Right lobe of liver (tissue), 6 donors: ENCODE measurements at regions not wholly inside any gene's neighbourhood (a gene's known extent, or its start where the extent isn't known, plus 50 kb on each side); places are given as distances from the start of the nearest gene placed in this dataset.

Experiments
- ATAC-seq, 4 donors: fragments of 200-7000 bp; cut with Tn5 transposase; one replicate each; pipeline ENCODE4 v1.9.1; 2020; ENCODE audit warnings: mild to moderate bottlenecking in 4 of 4, moderate library complexity in 4 of 4
- DNase-seq, 3 donors: peaks; one replicate each; pipeline ENCODE4 v3.0.0-alpha.2; 2020
- H3K27ac ChIP-seq, 3 donors: fragments of 200-600 bp; one replicate each; pipeline ENCODE4 v1.8.0; 2022
- H3K27me3 ChIP-seq, 2 donors: fragments of 200-600 bp; one replicate each; pipeline ENCODE4 v1.8.0; 2022
- H3K36me3 ChIP-seq, 4 donors: fragments of 200-600 bp; sonication (generic) in 1 of 4; one replicate each; pipeline versions ENCODE4 v1.5.1 to v1.8.0; 2017 to 2022; ENCODE audit warnings: control low read depth in 1 of 4
- H3K4me1 ChIP-seq, 4 donors: fragments of 200-600 bp; sonication (generic) in 1 of 4; one replicate each; pipeline versions ENCODE4 v1.5.1 to v1.8.0; 2017 to 2022; ENCODE audit warnings: control low read depth in 1 of 4
- H3K4me3 ChIP-seq, 3 donors: fragments of 200-600 bp; one replicate each; pipeline ENCODE4 v1.8.0; 2022
- H3K9me3 ChIP-seq, 4 donors: fragments of 200-600 bp; sonication (generic) in 1 of 4; one replicate each; pipeline versions ENCODE4 v1.5.1 to v1.8.0; 2017 to 2022; ENCODE audit warnings: control low read depth in 1 of 4
- CTCF ChIP-seq, 4 donors: fragments of 200-600 bp in 3 of 4; fragments of 450-650 bp in 1 of 4; IDR thresholded peaks; one replicate each; pipeline versions ENCODE4 v1.5.1 to v1.8.0; 2016 to 2022; ENCODE audit warnings: antibody characterized with exemption in 4 of 4, mild to moderate bottlenecking in 2 of 4
- POLR2A ChIP-seq: fragments of 450-650 bp; IDR thresholded peaks from one replicate; pipeline ENCODE4 v1.6.1; 2017; ENCODE audit warnings: antibody characterized with exemption, mild to moderate bottlenecking
- WGBS: methylation state at CpG from one replicate; pipeline ENCODE4 v1.1.6; 2018; ENCODE audit warnings: low coverage, low lambda C conversion rate; ENCODE audit not compliant: insufficient coverage; ENCODE audit errors: missing lambda C conversion rate; 5-methylcytosine and 5-hydroxymethylcytosine counted together
- intact Hi-C, 2 donors: fragments of 100-400 bp; cut with DNase I; formaldehyde crosslinking; loops; one replicate each; pipeline versions ENCODE4 v1.11.2 to v1.14.1; 2022
- donor health status: DM: no; HTN: yes; CAD: no.
- donor health status: DM: no; HTN: no; CAD: no.
- donor health status: DM: no; HTN: no; CAD: no.
- donor health status: DM: no; HTN: yes; CAD: no.
- donor health status: DM: no; HTN: yes; CAD: no.

GRCh38 chr13:72599178-72599743 lies 128.2 kb downstream of the MZT1 start:
- WGBS: 44% methylated on average over 3 of the region's 3 CpGs
- Histone ChIP-seq H3K4me1 (no peaks in the 10 kb centered on the region), H3K9me3 (no peaks in the 10 kb centered on the region), H3K4me3 (no peak overlapping the region), H3K36me3 (no peaks in the 10 kb centered on the region), H3K27me3 (no peaks in the 10 kb centered on the region), H3K27ac (no peak overlapping the region)
- intact Hi-C loops: no loop called here
- TF ChIP-seq POLR2A: no peak
- TF ChIP-seq CTCF (IDR thresholded peaks at IDR 0.05): no peak
- ATAC-seq: no peak
- DNase-seq: no peak

- DNase-seq (no peak), ATAC-seq (no peak)
- no peaks in the 10 kb centered on the region for H3K4me1 ChIP-seq
- no peaks in the 10 kb centered on the region for H3K9me3 ChIP-seq
- TF ChIP-seq CTCF (IDR thresholded peaks at IDR 0.05): no peak
- TF ChIP-seq POLR2A: no peak
- no peak overlapping the region for H3K27ac ChIP-seq
- 67% methylated on average over 1 of the region's 1 CpG for WGBS
- no peak overlapping the region for H3K4me3 ChIP-seq
- H3K27me3 ChIP-seq: no peaks in the 10 kb centered on the region
- intact Hi-C loops: no loop called here
- no peaks in the 10 kb centered on the region for H3K36me3 ChIP-seq
Observed at GRCh38 chr13:72590091-72590740, 137.2 kb downstream of the MZT1 start.

- Histone ChIP-seq H3K9me3 (no peaks in the 10 kb centered on the region), H3K4me3 (no peak overlapping the region), H3K36me3 (no peaks in the 10 kb centered on the region), H3K4me1 (no peaks in the 10 kb centered on the region), H3K27ac (no peak overlapping the region), H3K27me3 (no peaks in the 10 kb centered on the region)
- ATAC-seq: no peak
- intact Hi-C loops: no loop called here
- TF ChIP-seq CTCF (IDR thresholded peaks at IDR 0.05): no peak
- no peak for DNase-seq
- WGBS: 42% methylated on average over 3 of the region's 3 CpGs
Observed at GRCh38 chr13:72586518-72586917, 140.9 kb downstream of the MZT1 start.

GRCh38 chr13:72585254-72585653 lies 142.2 kb downstream of the MZT1 start:
- no peaks in the 10 kb centered on the region for H3K4me1 ChIP-seq

More at GRCh38 chr13:72585254-72585653, 142.2 kb downstream of the MZT1 start:
- WGBS: 30% methylated on average over 2 of the region's 2 CpGs
- H3K27me3 ChIP-seq: no peaks in the 10 kb centered on the region
- no peaks in the 10 kb centered on the region for H3K9me3 ChIP-seq
- DNase-seq (no peak), ATAC-seq (peak in 2 of 4 donors; percentile 27 to 49)
- intact Hi-C loops: no loop called here
- no peak overlapping the region for H3K27ac ChIP-seq
- H3K36me3 ChIP-seq: no peaks in the 10 kb centered on the region
- TF ChIP-seq CTCF (IDR thresholded peaks at IDR 0.05) (no peak), POLR2A (no peak)
- H3K4me3 ChIP-seq: no peak overlapping the region
